Panc1 (cell line): ENCODE measurements at regions not wholly inside any gene's neighbourhood (a gene's known extent, or its start where the extent isn't known, plus 50 kb on each side); places are given as distances from the start of the nearest gene placed in this dataset.

Experiments
- POLR2AphosphoS5 ChIP-seq: IDR thresholded peaks from 2 replicates; pipeline ENCODE4 v1.6.1; 2012; ENCODE audit warnings: mild to moderate bottlenecking, low read depth, low read length, moderate library complexity
- TCF7L2 ChIP-seq: IDR thresholded peaks from 2 replicates; pipeline ENCODE4 v1.6.1; 2011; ENCODE audit warnings: mild to moderate bottlenecking, low read depth, low read length, inconsistent platforms
- TF ChIP-seq, protein P1 (sequence below): fragments of 450-650 bp; IDR thresholded peaks from 2 replicates; pipeline ENCODE4 v1.5.1; 2017; ENCODE audit warnings: mild to moderate bottlenecking

GRCh38 chr13:80877944-80878241 is 537.0 kb upstream of the SPRY2 start:
- TF ChIP-seq, protein P1, sequence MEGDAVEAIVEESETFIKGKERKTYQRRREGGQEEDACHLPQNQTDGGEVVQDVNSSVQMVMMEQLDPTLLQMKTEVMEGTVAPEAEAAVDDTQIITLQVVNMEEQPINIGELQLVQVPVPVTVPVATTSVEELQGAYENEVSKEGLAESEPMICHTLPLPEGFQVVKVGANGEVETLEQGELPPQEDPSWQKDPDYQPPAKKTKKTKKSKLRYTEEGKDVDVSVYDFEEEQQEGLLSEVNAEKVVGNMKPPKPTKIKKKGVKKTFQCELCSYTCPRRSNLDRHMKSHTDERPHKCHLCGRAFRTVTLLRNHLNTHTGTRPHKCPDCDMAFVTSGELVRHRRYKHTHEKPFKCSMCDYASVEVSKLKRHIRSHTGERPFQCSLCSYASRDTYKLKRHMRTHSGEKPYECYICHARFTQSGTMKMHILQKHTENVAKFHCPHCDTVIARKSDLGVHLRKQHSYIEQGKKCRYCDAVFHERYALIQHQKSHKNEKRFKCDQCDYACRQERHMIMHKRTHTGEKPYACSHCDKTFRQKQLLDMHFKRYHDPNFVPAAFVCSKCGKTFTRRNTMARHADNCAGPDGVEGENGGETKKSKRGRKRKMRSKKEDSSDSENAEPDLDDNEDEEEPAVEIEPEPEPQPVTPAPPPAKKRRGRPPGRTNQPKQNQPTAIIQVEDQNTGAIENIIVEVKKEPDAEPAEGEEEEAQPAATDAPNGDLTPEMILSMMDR = no peak
- TF ChIP-seq POLR2AphosphoS5 (no peak), TCF7L2 (no peak)
